Osteoblast (primary cell): ENCODE measurements at regions not wholly inside any gene's neighbourhood (a gene's known extent, or its start where the extent isn't known, plus 50 kb on each side); places are given as distances from the start of the nearest gene placed in this dataset.
A peak's percentile ranks its signal among the peaks of the same experiment; 100 is the strongest.

Experiments used
- DNase-seq: peaks from one replicate; pipeline ENCODE4 v3.0.0; 2011; ENCODE audit warnings: low spot score, mixed read lengths; ENCODE audit not compliant: insufficient read length; ENCODE audit errors: missing footprints
- H2AFZ ChIP-seq: 2 replicates; pipeline ENCODE4 v1.6.0; 2011; ENCODE audit warnings: mild to moderate bottlenecking, low read length
- H3K27ac ChIP-seq: 2 replicates; pipeline ENCODE4 v1.5.1; 2011; ENCODE audit warnings: mild to moderate bottlenecking, low read depth, low read length, moderate library complexity
- H3K27me3 ChIP-seq: 2 replicates; pipeline ENCODE4 v1.6.0; 2012; ENCODE audit warnings: mild to moderate bottlenecking, control low read depth, inconsistent platforms, low read length, moderate library complexity; ENCODE audit not compliant: insufficient read depth
- H3K36me3 ChIP-seq: 2 replicates; pipeline ENCODE4 v1.5.1; 2011; ENCODE audit warnings: mild to moderate bottlenecking, low read length, control low read depth, moderate library complexity; ENCODE audit not compliant: insufficient read depth
- H3K4me1 ChIP-seq: 2 replicates; pipeline ENCODE4 v1.5.1; 2011; ENCODE audit warnings: mild to moderate bottlenecking, low read length, control low read depth, moderate library complexity; ENCODE audit not compliant: insufficient read depth
- H3K4me2 ChIP-seq: 2 replicates; pipeline ENCODE4 v1.6.0; 2011; ENCODE audit warnings: mild to moderate bottlenecking, low read length; ENCODE audit not compliant: insufficient read depth
- H3K4me3 ChIP-seq: fragments of 200-600 bp; sonication (generic); 3 replicates; pipeline ENCODE4 v1.5.1; 2012; ENCODE audit warnings: mild to moderate bottlenecking, low read length, inconsistent platforms; ENCODE audit not compliant: insufficient read depth
- H3K79me2 ChIP-seq: 2 replicates; pipeline ENCODE4 v1.6.0; 2012; ENCODE audit warnings: mild to moderate bottlenecking, low read length, control low read depth, inconsistent platforms; ENCODE audit not compliant: insufficient read depth
- H3K9me3 ChIP-seq: 2 replicates; pipeline ENCODE4 v1.5.1; 2011; ENCODE audit warnings: low read depth, low read length, control low read depth
- H4K20me1 ChIP-seq: 2 replicates; pipeline ENCODE4 v1.6.0; 2012; ENCODE audit warnings: mild to moderate bottlenecking, low read length, control low read depth; ENCODE audit not compliant: insufficient read depth
- TF ChIP-seq, protein P1 (sequence below): IDR thresholded peaks from 2 replicates; pipeline ENCODE4 v1.5.1; 2011; ENCODE audit warnings: mild to moderate bottlenecking, low read depth, low read length, moderate library complexity; ENCODE audit errors: extremely low read depth

DNA sequence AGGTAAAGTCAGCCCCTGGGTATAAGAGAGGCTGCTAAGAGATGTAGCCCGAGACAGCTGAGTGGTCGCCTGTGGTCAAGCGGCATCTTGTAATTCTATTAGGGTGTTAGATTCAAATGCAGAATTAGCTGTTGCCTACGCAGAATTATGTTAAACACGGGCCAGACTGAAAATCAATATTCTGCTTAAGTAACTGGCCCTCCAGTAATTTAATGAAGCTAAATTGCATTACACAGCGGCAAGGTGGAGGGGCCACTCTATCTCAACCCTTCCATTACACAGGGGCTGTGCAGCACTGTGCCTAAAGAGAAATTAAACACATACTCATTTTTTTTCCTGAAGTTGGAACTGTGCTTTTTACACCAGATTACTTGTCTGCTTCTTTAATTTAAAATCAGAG, 448.5 kb upstream of the MGMT start:
- Histone ChIP-seq H3K4me2 (no peak overlapping the region), H3K36me3 (no peaks in the 10 kb centered on the region), H3K4me1 (no peaks in the 10 kb centered on the region), H3K4me3 (no peak overlapping the region), H3K27me3 (no peaks in the 10 kb centered on the region), H2AFZ (no peak overlapping the region), H4K20me1 (no peaks in the 10 kb centered on the region), H3K79me2 (no peaks in the 10 kb centered on the region), H3K27ac (no peak overlapping the region), H3K9me3 (no peaks in the 10 kb centered on the region)
- DNase-seq, result no peak
- TF ChIP-seq, protein P1, sequence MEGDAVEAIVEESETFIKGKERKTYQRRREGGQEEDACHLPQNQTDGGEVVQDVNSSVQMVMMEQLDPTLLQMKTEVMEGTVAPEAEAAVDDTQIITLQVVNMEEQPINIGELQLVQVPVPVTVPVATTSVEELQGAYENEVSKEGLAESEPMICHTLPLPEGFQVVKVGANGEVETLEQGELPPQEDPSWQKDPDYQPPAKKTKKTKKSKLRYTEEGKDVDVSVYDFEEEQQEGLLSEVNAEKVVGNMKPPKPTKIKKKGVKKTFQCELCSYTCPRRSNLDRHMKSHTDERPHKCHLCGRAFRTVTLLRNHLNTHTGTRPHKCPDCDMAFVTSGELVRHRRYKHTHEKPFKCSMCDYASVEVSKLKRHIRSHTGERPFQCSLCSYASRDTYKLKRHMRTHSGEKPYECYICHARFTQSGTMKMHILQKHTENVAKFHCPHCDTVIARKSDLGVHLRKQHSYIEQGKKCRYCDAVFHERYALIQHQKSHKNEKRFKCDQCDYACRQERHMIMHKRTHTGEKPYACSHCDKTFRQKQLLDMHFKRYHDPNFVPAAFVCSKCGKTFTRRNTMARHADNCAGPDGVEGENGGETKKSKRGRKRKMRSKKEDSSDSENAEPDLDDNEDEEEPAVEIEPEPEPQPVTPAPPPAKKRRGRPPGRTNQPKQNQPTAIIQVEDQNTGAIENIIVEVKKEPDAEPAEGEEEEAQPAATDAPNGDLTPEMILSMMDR, result no peak

DNA sequence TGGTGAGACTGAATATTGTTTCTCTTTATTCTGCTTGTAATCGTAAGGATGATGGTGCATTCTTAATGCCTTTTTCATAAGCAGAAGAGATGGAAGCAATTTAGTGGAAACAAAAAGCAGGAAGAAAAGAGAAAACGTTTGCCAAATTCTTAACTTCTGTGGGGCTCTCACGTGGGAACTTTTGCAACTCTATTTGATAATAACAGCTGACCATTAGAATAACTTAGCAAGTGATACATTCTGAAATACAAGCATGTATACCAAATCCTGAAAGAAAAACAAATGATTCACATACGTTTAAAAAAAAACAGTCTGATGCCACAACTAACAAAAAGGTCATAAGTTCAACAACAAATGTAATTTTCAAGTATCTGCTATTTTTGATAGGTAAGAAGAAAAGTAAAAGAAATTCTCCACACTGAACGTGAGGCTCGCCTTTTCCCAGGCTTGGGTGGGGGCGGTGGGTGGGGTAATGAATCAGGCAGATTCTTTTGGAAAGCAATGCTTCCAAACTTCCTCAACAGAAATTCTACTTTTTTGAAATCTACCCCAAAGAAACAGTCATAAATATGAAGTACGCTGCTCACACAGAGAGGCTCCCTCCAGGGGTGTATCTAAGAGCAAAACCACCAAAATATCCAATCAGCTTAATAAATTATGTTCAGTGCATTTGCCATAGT, 446.2 kb upstream of the MGMT start:
- Histone ChIP-seq H4K20me1 (no peaks in the 10 kb centered on the region), H3K36me3 (no peaks in the 10 kb centered on the region), H3K27ac (no peak overlapping the region), H3K4me1 (no peaks in the 10 kb centered on the region), H3K79me2 (no peaks in the 10 kb centered on the region), H2AFZ (no peak overlapping the region), H3K27me3 (no peaks in the 10 kb centered on the region), H3K4me3 (no peak overlapping the region), H3K4me2 (no peak overlapping the region), H3K9me3 (no peaks in the 10 kb centered on the region)
- DNase-seq, result peak; percentile 75
- TF ChIP-seq, protein P1, result no peak

DNA sequence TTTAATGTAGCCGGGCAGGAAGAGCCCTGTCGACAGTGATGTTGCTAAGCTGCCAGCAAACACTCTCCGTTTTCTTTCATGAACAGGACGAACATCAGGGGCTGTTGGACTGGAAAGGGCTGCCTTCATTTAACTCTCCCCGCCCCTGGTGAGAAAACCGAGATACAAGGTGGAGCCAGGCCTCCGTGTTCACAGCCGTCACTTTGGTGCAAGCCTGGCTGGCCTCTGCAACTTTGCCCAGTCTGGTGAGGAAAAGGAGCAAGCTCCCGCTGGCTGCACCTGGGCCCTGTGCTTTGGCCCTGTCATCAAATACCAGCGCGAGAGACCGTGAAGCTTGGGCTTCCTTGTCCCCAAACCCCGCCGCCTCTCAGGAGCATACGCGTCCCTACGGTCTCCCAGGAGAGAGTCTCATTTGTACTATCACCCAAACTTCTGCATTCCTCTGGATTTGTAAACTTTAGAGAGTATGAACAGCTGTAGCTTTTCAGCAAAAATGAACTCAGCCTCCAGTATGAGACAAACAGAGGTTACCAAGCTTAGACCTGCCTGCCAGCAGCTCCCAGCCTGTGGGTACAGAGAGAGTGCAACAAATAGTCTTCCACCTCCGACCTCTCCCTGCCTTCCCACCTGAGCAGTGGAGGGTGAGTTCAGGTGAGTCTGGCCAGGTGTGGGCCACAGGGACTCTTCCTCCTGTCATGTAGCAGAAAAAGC, 445.3 kb upstream of the MGMT start:
- TF ChIP-seq, protein P1, result no peak
- Histone ChIP-seq H4K20me1 (no peaks in the 10 kb centered on the region), H3K27me3 (peaks cover 3% of the 10 kb centered on the region), H3K36me3 (no peaks in the 10 kb centered on the region), H2AFZ (no peak overlapping the region), H3K4me2 (no peak overlapping the region), H3K9me3 (no peaks in the 10 kb centered on the region), H3K27ac (no peak overlapping the region), H3K4me1 (no peaks in the 10 kb centered on the region), H3K4me3 (no peak overlapping the region), H3K79me2 (no peaks in the 10 kb centered on the region)
- DNase-seq, result no peak

DNA sequence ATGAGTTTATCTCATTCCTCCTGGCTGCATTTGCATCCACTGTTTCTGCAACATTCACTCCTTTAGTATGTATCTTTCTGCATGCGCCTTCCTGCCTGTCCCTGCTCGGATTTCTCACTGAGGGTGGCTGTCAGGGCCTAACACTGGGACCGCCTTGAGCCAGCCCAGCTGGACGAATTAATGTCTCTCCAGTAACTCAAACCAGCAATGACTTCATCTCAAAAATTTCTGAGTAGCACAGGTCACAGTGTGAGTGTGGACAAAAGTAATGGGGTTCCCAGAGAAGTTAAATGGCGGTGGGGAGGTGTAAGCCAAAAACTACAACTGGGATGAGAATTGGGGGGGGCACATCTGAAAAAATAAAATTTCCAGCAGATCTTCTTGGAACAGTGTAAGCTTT, 444.0 kb upstream of the MGMT start:
- Histone ChIP-seq H3K27ac (no peak overlapping the region), H4K20me1 (no peaks in the 10 kb centered on the region), H3K4me2 (no peak overlapping the region), H3K27me3 (peaks cover 3% of the 10 kb centered on the region), H3K9me3 (no peaks in the 10 kb centered on the region), H3K4me1 (no peaks in the 10 kb centered on the region), H3K4me3 (no peak overlapping the region), H3K36me3 (no peaks in the 10 kb centered on the region), H3K79me2 (no peaks in the 10 kb centered on the region), H2AFZ (no peak overlapping the region)
- peak; percentile 52 for DNase-seq
- TF ChIP-seq, protein P1, result no peak
